ENCODE measurements at regions not wholly inside any gene's neighbourhood (a gene's known extent, or its start where the extent isn't known, plus 50 kb on each side); places are given as distances from the start of the nearest gene placed in this dataset.
A peak's percentile ranks its signal among the peaks of the same experiment; 100 is the strongest.

- DNase-seq, result no peak
Measured at GRCh38 chr7:98463837-98464557, 63.1 kb upstream of the BAIAP2L1 start.

DNA sequence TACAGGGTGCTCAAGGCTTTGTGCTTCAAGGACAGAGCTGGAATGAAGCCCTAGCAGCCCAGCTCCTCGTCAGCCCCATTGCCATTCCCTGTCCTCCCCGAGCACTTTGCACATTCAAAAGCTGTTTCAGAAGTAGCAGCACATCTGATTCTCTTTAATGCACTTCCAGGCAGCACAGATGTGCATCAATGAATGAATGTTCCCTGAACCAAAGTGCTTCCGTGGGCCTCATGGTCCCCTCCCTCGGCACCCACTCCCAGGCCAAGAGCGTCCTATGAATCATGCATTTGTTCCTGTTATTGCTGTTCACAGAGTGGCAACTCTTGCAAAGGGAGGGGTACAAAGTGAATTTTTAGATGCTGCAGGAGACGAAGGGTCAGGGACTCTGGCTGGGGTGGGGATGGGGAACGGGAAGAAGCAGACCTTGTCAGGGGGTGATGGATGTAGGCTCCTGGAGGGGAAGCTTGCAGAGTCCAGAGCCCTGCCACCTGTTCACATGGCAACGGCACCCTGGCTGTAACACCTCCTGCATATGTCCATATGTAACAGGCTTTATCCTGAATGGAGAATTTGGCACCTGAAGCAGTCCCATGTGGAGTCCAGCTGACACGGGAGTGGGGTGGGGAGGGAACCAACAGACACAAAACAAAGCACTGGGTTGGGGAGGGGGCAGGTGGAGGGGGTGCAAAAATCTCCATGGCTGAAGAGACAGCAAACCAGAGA lies 62.2 kb upstream of the BAIAP2L1 start:
- no peak for DNase-seq

DNA sequence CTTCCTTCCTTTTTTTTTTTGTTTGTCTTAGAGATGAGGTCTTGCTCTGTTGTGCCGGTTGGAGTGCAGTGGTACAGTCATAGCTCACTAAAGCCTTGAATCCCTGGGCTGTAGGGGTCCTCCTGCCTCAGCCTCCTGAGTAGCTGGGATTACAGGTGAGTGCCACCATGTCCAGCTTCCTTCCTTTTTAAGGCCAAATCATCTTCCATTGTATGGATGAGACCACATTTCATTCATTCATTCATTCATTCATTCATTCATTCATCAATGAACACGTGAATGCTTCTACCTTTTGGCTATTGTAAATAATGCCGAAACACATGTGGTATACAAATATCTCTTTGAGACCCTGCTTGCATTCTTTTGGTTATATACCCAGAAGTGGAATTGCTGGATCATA lies 60.0 kb upstream of the BAIAP2L1 start:
- no peak for DNase-seq

DNA sequence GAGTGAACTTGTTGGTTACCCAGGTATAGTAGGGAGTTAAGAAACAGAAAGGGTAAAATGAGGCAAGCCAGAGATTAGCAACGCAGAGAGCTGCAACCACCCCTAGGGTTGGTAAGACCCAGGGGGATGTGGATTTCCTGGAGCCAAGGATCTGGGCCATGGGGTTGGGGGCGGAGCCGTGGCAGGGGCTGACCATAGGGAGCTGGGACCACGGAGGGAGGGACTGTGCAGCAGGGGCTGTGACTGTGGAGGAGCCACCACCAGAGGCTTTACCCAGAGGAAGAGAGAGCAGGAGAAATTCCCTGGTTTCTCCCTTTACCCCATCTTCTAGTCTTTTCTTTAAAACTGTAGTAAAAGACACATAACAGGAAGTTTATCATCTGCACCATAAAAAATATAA lies 58.6 kb upstream of the BAIAP2L1 start:
- peak; percentile 51 for DNase-seq

GRCh38 chr7:98458090-98458875 lies 57.4 kb upstream of the BAIAP2L1 start:
- no peak for DNase-seq

GRCh38 chr7:98456866-98457265 lies 56.0 kb upstream of the BAIAP2L1 start:
- no peak for DNase-seq

DNA sequence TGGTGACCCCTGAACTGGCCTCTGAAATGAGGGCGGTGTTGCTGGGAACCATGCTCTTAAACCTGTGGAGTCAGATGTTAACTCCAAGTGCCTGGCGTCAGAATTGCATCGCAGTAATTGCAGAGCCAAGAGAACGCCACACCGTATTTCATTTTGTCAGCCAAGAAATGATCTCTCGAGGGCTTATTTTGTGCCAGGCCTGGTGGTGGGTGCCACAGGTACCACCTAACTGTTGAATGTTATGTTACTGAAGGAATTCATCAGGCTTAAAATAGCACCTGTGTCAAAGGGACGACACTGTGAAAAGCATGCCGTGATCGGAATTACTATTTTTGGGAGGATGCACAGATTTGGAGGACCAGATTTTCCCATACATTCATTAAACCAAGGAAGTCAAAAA lies 51.9 kb upstream of the BAIAP2L1 start:
- no peak for DNase-seq

Measured in NCI-H345 (cell line).